A549 (cell line): ENCODE measurements at regions not wholly inside any gene's neighbourhood (a gene's known extent, or its start where the extent isn't known, plus 50 kb on each side); places are given as distances from the start of the nearest gene placed in this dataset.

Experiments used
- ATAC-seq, 2 experiments: fragments of 200-7000 bp in 1 of 2; fragments of >200 bp in 1 of 2; cut with Nextera tagmentation in 1 of 2; cut with Tn5 transposase in 1 of 2; 3 replicates each; pipeline versions ENCODE4 v1.8.0 to v1.9.1; 2018 to 2020; ENCODE audit warnings: mild to moderate bottlenecking in 1 of 2, moderate library complexity in 1 of 2
- CTCF ChIA-PET: fragments of 300-600 bp; sonication (Branson Sonifier 250); formaldehyde crosslinking; extraction: SDS; loops from one replicate; lab custom pipeline; 2021; ENCODE audit warnings: antibody characterized with exemption, inconsistent platforms; lab: Yijun Ruan, JAX
- POLR2A ChIA-PET: fragments of 350-600 bp; formaldehyde crosslinking; extraction: SDS; loops from one replicate; lab custom pipeline; 2021; ENCODE audit warnings: antibody characterized with exemption, inconsistent platforms; lab: Yijun Ruan, JAX
- DNase-seq, 2 experiments: peaks; one replicate each; pipeline versions ENCODE4 v3.0.0 to v3.0.0-alpha.2; 2011 to 2016; ENCODE audit warnings: low read depth in 1 of 2, low spot score in 1 of 2
- FAIRE-seq: peaks from 2 replicates; lab custom pipeline; 2011; peaks lifted over from hg19 to GRCh38; lab: Jason Lieb, UNC
- H3K27ac ChIP-seq, 2 experiments: fragments of >200 bp; sonication (Bioruptor Twin); formaldehyde crosslinking; 3 replicates each; pipeline ENCODE4 v1.5.1; 2016 to 2017
- H3K4me1 ChIP-seq: fragments of >200 bp; sonication (Bioruptor Twin); formaldehyde crosslinking; 3 replicates; pipeline ENCODE4 v1.6.1; 2016
- H3K4me2 ChIP-seq: fragments of >200 bp; sonication (Bioruptor Twin); formaldehyde crosslinking; 3 replicates; pipeline ENCODE4 v1.6.1; 2016
- H3K4me3 ChIP-seq: fragments of >200 bp; sonication (Bioruptor Twin); formaldehyde crosslinking; 3 replicates; pipeline ENCODE4 v1.5.1; 2016
- H3K9me3 ChIP-seq: fragments of >200 bp; sonication (Bioruptor Twin); formaldehyde crosslinking; 3 replicates; pipeline ENCODE4 v1.6.1; 2016
- CBX2 ChIP-seq: fragments of 200-600 bp; sonication (generic); IDR thresholded peaks from 2 replicates; pipeline ENCODE4 v1.6.1; 2016; ENCODE audit warnings: low read depth, mild to moderate bottlenecking, borderline replicate concordance
- CEBPB ChIP-seq, 2 experiments: fragments of >200 bp in 1 of 2; sonication (Bioruptor Twin) in 1 of 2; formaldehyde crosslinking in 1 of 2; IDR thresholded peaks; 2 replicates each; pipeline ENCODE4 v1.6.1; 2012 to 2016
- EP300 ChIP-seq, 2 experiments: fragments of >200 bp; sonication (Bioruptor Twin); formaldehyde crosslinking; IDR thresholded peaks; 2 replicates in 1 of 2; 3 replicates in 1 of 2; pipeline ENCODE4 v1.6.1; 2016 to 2017
- ESRRA ChIP-seq: fragments of 150-350 bp; IDR thresholded peaks from 2 replicates; pipeline ENCODE4 v1.6.1; 2014; ENCODE audit warnings: mild to moderate bottlenecking, low read length, borderline replicate concordance
- FOSL2 ChIP-seq, 2 experiments: fragments of 450-650 bp in 1 of 2; fragments of >200 bp in 1 of 2; sonication (Bioruptor Twin) in 1 of 2; formaldehyde crosslinking; IDR thresholded peaks; 2 replicates each; pipeline versions ENCODE4 v1.5.0 to v1.6.1; 2016 to 2020; ENCODE audit warnings: mild to moderate bottlenecking in 1 of 2, moderate library complexity in 1 of 2
- GATA3 ChIP-seq: IDR thresholded peaks from 2 replicates; pipeline ENCODE4 v1.6.1; 2012; ENCODE audit warnings: borderline replicate concordance
- HEYL ChIP-seq: fragments of 250-450 bp; sonication (Bioruptor Pico); IDR thresholded peaks from 2 replicates; pipeline ENCODE4 v1.8.0; 2021; ENCODE audit warnings: mild to moderate bottlenecking, moderate library complexity
- HOXB5 ChIP-seq: fragments of 250-450 bp; sonication (Bioruptor Pico); IDR thresholded peaks from 2 replicates; pipeline ENCODE4 v1.5.0; 2020; ENCODE audit warnings: mild to moderate bottlenecking, moderate library complexity
- KDM1A ChIP-seq: fragments of 200-600 bp; sonication (generic); IDR thresholded peaks from 2 replicates; pipeline ENCODE4 v1.6.1; 2016; ENCODE audit warnings: low read depth, mild to moderate bottlenecking
- KDM5A ChIP-seq: fragments of 200-600 bp; sonication (generic); IDR thresholded peaks from 2 replicates; pipeline ENCODE4 v1.6.1; 2016; ENCODE audit warnings: antibody characterized with exemption, mild to moderate bottlenecking
- MAFK ChIP-seq: fragments of 450-650 bp; IDR thresholded peaks from 2 replicates; pipeline ENCODE4 v1.6.1; 2014; ENCODE audit not compliant: partially characterized antibody
- MYC ChIP-seq: IDR thresholded peaks from 2 replicates; pipeline ENCODE4 v1.6.1; 2012; ENCODE audit warnings: mild to moderate bottlenecking, inconsistent platforms, low read length, improper control_type of control experiment, borderline replicate concordance
- POLR2AphosphoS2 ChIP-seq: conservative IDR thresholded peaks from 2 replicates; pipeline ENCODE4 v1.6.1; 2012; ENCODE audit warnings: low read length, improper control_type of control experiment, inconsistent platforms
- RNF2 ChIP-seq: fragments of 200-600 bp; sonication (generic); IDR thresholded peaks from 2 replicates; pipeline ENCODE4 v1.6.1; 2016; ENCODE audit warnings: low read depth, mild to moderate bottlenecking, antibody characterized with exemption, moderate library complexity, borderline replicate concordance
- SREBF2 ChIP-seq: fragments of 450-650 bp; IDR thresholded peaks from 2 replicates; pipeline ENCODE4 v1.6.1; 2014; ENCODE audit warnings: mild to moderate bottlenecking, moderate library complexity
- TFCP2L1 ChIP-seq: fragments of 250-450 bp; sonication (Bioruptor Pico); IDR thresholded peaks from 2 replicates; pipeline ENCODE4 v1.5.0; 2021; ENCODE audit warnings: mild to moderate bottlenecking
- ZSCAN20 ChIP-seq: fragments of 250-450 bp; sonication (Bioruptor Pico); IDR thresholded peaks from 2 replicates; pipeline ENCODE4 v1.8.0; 2022; ENCODE audit warnings: mild to moderate bottlenecking, moderate library complexity
- WGBS: methylation state at CpG from one replicate; pipeline ENCODE4 v1.1.6; 2017; ENCODE audit errors: missing lambda C conversion rate; 5-methylcytosine and 5-hydroxymethylcytosine counted together
- TF ChIP-seq, protein P1 (sequence below): fragments of 200-600 bp; sonication (generic); IDR thresholded peaks from 2 replicates; pipeline ENCODE4 v1.6.1; 2016; ENCODE audit warnings: antibody characterized with exemption, mild to moderate bottlenecking, moderate library complexity
- TF ChIP-seq, protein P2 (sequence below): IDR thresholded peaks from 2 replicates; pipeline ENCODE4 v1.6.1; 2012; ENCODE audit warnings: low read depth, borderline replicate concordance
- TF ChIP-seq, protein P3 (sequence below): fragments of >200 bp; sonication (Bioruptor Twin); formaldehyde crosslinking; IDR thresholded peaks from 3 replicates; pipeline ENCODE4 v1.5.1; 2016
- TF ChIP-seq, protein P4 (sequence below): fragments of >200 bp; sonication (Bioruptor Twin); formaldehyde crosslinking; IDR thresholded peaks from 3 replicates; pipeline ENCODE4 v1.6.1; 2016

DNA sequence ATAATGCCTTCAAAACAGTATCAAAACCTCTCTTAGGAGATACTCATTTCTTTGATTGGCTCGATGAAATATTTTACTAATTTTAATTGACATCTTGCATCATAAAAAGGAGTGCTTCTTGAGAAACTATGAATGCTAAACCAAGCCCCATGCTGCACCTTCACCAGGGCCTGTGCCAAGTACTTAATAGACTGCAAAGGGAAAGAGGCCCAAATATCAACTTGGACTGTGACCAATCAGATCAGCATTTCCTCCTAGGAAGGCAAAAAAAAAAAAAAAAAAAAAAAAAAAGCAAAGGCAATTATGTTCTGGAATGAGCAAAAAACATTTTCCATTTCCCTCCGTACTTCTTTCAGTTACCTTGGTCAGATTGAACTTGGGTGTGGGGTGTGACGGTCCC is 253.0 kb upstream of the SOX4 start:
- ChIA-PET POLR2A (no interaction called here), CTCF (interaction anchor here (1.4 kb wide), 1 partner anchor 16 kb away, joined by 3 read pairs; no protein-coding TSS in a partner anchor)
- Histone ChIP-seq H3K4me3 (no peak overlapping the region), H3K27ac (no peak overlapping the region), H3K9me3 (no peaks in the 10 kb centered on the region), H3K4me2 (no peak overlapping the region), H3K4me1 (no peaks in the 10 kb centered on the region)
- 68% methylated on average over 3 of the region's 3 CpGs for WGBS
- FAIRE-seq: no peak
- TF ChIP-seq ZSCAN20 (CRISPR knock-in tag): no peak
- TF ChIP-seq EP300 (IDR thresholded peaks at IDR 0.05): no peak
- no peak for TF ChIP-seq MYC
- TF ChIP-seq KDM1A: no peak
- no peak for DNase-seq
- ATAC-seq: no peak

DNA sequence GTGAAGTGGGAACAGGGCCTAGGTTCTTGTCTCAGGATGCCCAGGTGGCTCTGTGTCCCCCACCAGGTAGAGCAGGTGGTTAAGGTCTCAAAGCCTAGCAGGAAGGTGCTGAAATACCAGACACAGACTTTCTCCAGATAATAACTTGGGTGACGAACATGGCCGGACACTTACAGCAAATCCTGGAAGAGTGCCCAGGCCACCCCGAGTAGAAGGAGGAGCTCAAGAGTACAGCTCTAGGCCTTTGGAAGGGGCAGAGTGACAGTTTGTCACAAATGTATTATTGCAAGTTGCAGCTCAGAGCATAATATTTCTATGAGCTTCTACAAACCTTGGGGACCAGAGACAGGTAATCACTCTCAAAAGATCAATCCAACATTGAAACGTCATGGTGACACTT is 251.6 kb upstream of the SOX4 start:
- H3K9me3 ChIP-seq: no peaks in the 10 kb centered on the region
- TF ChIP-seq HEYL (CRISPR knock-in tag) (no peak), ZSCAN20 (CRISPR knock-in tag) (no peak), POLR2AphosphoS2 (no peak), MAFK (no peak), CEBPB (IDR thresholded peaks at IDR 0.05) (no peak), GATA3 (no peak), CBX2 (no peak), RNF2 (no peak), ESRRA (no peak), TFCP2L1 (no peak), KDM5A (no peak), HOXB5 (CRISPR knock-in tag) (no peak), FOSL2 (IDR thresholded peaks at IDR 0.05) (no peak), FOSL2 (CRISPR knock-in tag; IDR thresholded peaks at IDR 0.05) (no peak), MYC (no peak), SREBF2 (no peak)
- TF ChIP-seq, protein P1, sequence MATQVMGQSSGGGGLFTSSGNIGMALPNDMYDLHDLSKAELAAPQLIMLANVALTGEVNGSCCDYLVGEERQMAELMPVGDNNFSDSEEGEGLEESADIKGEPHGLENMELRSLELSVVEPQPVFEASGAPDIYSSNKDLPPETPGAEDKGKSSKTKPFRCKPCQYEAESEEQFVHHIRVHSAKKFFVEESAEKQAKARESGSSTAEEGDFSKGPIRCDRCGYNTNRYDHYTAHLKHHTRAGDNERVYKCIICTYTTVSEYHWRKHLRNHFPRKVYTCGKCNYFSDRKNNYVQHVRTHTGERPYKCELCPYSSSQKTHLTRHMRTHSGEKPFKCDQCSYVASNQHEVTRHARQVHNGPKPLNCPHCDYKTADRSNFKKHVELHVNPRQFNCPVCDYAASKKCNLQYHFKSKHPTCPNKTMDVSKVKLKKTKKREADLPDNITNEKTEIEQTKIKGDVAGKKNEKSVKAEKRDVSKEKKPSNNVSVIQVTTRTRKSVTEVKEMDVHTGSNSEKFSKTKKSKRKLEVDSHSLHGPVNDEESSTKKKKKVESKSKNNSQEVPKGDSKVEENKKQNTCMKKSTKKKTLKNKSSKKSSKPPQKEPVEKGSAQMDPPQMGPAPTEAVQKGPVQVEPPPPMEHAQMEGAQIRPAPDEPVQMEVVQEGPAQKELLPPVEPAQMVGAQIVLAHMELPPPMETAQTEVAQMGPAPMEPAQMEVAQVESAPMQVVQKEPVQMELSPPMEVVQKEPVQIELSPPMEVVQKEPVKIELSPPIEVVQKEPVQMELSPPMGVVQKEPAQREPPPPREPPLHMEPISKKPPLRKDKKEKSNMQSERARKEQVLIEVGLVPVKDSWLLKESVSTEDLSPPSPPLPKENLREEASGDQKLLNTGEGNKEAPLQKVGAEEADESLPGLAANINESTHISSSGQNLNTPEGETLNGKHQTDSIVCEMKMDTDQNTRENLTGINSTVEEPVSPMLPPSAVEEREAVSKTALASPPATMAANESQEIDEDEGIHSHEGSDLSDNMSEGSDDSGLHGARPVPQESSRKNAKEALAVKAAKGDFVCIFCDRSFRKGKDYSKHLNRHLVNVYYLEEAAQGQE: no peak
- TF ChIP-seq, protein P2, sequence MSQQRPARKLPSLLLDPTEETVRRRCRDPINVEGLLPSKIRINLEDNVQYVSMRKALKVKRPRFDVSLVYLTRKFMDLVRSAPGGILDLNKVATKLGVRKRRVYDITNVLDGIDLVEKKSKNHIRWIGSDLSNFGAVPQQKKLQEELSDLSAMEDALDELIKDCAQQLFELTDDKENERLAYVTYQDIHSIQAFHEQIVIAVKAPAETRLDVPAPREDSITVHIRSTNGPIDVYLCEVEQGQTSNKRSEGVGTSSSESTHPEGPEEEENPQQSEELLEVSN: no peak
- TF ChIP-seq, protein P3, sequence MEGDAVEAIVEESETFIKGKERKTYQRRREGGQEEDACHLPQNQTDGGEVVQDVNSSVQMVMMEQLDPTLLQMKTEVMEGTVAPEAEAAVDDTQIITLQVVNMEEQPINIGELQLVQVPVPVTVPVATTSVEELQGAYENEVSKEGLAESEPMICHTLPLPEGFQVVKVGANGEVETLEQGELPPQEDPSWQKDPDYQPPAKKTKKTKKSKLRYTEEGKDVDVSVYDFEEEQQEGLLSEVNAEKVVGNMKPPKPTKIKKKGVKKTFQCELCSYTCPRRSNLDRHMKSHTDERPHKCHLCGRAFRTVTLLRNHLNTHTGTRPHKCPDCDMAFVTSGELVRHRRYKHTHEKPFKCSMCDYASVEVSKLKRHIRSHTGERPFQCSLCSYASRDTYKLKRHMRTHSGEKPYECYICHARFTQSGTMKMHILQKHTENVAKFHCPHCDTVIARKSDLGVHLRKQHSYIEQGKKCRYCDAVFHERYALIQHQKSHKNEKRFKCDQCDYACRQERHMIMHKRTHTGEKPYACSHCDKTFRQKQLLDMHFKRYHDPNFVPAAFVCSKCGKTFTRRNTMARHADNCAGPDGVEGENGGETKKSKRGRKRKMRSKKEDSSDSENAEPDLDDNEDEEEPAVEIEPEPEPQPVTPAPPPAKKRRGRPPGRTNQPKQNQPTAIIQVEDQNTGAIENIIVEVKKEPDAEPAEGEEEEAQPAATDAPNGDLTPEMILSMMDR: no peak
- TF ChIP-seq, protein P4, sequence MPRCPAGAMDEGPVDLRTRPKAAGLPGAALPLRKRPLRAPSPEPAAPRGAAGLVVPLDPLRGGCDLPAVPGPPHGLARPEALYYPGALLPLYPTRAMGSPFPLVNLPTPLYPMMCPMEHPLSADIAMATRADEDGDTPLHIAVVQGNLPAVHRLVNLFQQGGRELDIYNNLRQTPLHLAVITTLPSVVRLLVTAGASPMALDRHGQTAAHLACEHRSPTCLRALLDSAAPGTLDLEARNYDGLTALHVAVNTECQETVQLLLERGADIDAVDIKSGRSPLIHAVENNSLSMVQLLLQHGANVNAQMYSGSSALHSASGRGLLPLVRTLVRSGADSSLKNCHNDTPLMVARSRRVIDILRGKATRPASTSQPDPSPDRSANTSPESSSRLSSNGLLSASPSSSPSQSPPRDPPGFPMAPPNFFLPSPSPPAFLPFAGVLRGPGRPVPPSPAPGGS: no peak
- WGBS: 72% methylated on average over 4 of the region's 4 CpGs
- ChIA-PET POLR2A (no interaction called here), CTCF (interaction anchor here (0.7 to 1.4 kb wide), 2 partner anchors 17 to 28 kb away, joined by 3 read pairs; no protein-coding TSS in a partner anchor)
- FAIRE-seq: no peak
- no peak overlapping the region for H3K4me3 ChIP-seq
- ATAC-seq: no peak
- no peak overlapping the region for H3K27ac ChIP-seq
- no peak overlapping the region for H3K4me2 ChIP-seq
- DNase-seq: no peak
- H3K4me1 ChIP-seq: no peaks in the 10 kb centered on the region
